ENCODE measurements at regions not wholly inside any gene's neighbourhood (a gene's known extent, or its start where the extent isn't known, plus 50 kb on each side); places are given as distances from the start of the nearest gene placed in this dataset.

DNA sequence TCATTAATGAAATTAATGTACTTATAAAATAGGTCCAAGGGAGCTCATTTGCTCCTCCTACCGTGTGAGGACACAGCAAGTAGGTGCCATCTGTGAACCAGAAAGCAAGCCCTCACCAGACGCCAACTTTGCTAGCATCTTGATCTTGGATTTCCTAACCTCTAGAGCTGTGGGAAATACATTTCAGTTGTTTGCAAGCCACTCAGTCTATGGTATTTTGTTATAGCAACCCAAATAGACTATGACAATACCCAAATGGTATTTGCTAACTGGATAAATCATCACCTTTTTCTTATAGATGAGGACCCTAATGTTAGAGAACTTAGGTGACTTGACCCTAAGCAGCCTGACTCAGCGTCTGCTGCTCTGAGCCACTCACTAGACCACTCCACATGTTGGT, 379.6 kb downstream of the HRH4 start:
- no peak overlapping the region for H3K27ac ChIP-seq
- TF ChIP-seq POLR2AphosphoS5 (IDR thresholded peaks at IDR 0.05) = no peak
- TF ChIP-seq, protein P1, sequence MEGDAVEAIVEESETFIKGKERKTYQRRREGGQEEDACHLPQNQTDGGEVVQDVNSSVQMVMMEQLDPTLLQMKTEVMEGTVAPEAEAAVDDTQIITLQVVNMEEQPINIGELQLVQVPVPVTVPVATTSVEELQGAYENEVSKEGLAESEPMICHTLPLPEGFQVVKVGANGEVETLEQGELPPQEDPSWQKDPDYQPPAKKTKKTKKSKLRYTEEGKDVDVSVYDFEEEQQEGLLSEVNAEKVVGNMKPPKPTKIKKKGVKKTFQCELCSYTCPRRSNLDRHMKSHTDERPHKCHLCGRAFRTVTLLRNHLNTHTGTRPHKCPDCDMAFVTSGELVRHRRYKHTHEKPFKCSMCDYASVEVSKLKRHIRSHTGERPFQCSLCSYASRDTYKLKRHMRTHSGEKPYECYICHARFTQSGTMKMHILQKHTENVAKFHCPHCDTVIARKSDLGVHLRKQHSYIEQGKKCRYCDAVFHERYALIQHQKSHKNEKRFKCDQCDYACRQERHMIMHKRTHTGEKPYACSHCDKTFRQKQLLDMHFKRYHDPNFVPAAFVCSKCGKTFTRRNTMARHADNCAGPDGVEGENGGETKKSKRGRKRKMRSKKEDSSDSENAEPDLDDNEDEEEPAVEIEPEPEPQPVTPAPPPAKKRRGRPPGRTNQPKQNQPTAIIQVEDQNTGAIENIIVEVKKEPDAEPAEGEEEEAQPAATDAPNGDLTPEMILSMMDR (IDR thresholded peaks at IDR 0.05) = no peak
- TF ChIP-seq POLR2A (IDR thresholded peaks at IDR 0.05) = no peak
- H3K4me1 ChIP-seq = no peaks in the 10 kb centered on the region
- H3K9me3 ChIP-seq = no peaks in the 10 kb centered on the region
- H3K4me3 ChIP-seq = no peak overlapping the region
- intact Hi-C loops (cut with DNase I; ENCODE audit: low total_unique reads) = loop anchor here (5.0 kb wide), 1 partner anchor 1102 kb away; no protein-coding TSS in a partner anchor
- no peaks in the 10 kb centered on the region for H3K27me3 ChIP-seq
- no peak for DNase-seq (ENCODE audit: low spot score in 2 of 2)
- no peaks in the 10 kb centered on the region for H3K36me3 ChIP-seq

DNA sequence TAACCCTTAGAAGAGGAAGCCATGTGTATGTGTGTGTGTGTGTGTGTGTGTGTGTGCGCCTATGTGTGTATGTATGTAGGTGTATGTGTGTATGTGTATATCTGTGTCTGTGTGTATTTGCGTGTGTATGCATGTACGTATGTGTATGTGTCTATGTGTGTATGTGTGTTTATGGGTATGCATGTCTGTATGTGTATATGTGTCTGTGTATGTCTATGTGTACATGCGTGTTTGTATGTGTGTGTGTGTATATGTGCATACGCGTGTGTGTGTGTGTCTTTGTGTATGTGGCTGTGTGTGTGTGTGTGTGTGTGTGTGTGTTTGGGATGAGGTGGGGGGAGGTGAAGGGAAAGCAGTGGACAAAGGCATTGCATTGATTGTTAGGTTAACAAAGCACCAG, 380.2 kb downstream of the HRH4 start:
- no peak overlapping the region for H3K4me3 ChIP-seq
- no peaks in the 10 kb centered on the region for H3K4me1 ChIP-seq
- no peaks in the 10 kb centered on the region for H3K36me3 ChIP-seq
- TF ChIP-seq, protein P1 (IDR thresholded peaks at IDR 0.05) = no peak
- TF ChIP-seq POLR2A (IDR thresholded peaks at IDR 0.05) (no peak), POLR2AphosphoS5 (IDR thresholded peaks at IDR 0.05) (no peak)
- intact Hi-C loops (cut with DNase I; ENCODE audit: low total_unique reads) = loop anchor here (5.0 kb wide), 1 partner anchor 1102 kb away; no protein-coding TSS in a partner anchor
- H3K9me3 ChIP-seq = no peaks in the 10 kb centered on the region
- no peak overlapping the region for H3K27ac ChIP-seq
- no peaks in the 10 kb centered on the region for H3K27me3 ChIP-seq
- no peak for DNase-seq (ENCODE audit: low spot score in 2 of 2)

DNA sequence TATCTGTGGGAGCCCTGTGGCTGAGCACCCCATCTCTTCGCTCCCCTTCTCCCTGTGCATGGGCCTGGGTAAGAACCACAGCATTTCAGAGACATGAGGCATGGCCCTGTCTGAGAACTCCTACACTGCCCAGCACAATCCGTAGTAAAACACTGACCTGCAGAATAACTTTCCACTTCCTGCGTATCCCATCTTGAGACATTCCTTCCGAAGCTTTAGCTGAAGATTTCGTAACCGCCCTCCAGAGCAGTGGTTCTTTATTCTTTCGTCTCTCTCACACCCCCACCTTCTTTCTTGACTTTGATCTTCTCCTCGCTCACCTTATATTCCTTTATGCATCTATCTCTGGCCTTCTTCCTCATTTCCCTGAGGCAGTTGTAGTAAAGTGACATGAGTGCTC, 381.1 kb downstream of the HRH4 start:
- Histone ChIP-seq H3K9me3 (no peaks in the 10 kb centered on the region), H3K4me3 (no peak overlapping the region), H3K4me1 (no peaks in the 10 kb centered on the region), H3K27me3 (no peaks in the 10 kb centered on the region), H3K27ac (no peak overlapping the region), H3K36me3 (no peaks in the 10 kb centered on the region)
- no peak for DNase-seq (ENCODE audit: low spot score in 2 of 2)
- TF ChIP-seq, protein P1 (IDR thresholded peaks at IDR 0.05) = no peak
- no peak for TF ChIP-seq POLR2AphosphoS5 (IDR thresholded peaks at IDR 0.05)
- no peak for TF ChIP-seq POLR2A (IDR thresholded peaks at IDR 0.05)
- intact Hi-C loops (cut with DNase I; ENCODE audit: low total_unique reads) = loop anchor here (5.0 kb wide), 1 partner anchor 1101 kb away; no protein-coding TSS in a partner anchor

DNA sequence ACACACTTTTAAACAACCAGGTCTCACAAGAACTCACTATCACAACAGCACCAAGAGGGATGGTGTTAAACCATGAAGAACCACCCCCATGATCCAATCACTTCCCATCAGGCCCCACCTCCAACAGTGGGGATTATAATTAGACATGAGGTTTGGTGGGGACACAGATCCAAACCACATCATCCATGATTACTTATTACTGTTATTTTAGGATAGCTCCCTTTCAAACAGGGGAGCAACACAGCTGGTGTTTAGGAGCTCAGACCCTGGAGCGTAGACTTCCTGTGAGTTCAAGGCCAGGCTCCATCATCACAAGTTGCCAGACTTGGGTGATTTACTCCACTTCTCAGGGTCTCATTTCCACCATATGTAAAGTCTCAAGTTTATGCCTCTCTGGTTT, 382.7 kb downstream of the HRH4 start:
- Histone ChIP-seq H3K4me1 (no peaks in the 10 kb centered on the region), H3K36me3 (no peaks in the 10 kb centered on the region), H3K27me3 (no peaks in the 10 kb centered on the region), H3K4me3 (no peak overlapping the region), H3K27ac (no peak overlapping the region), H3K9me3 (no peaks in the 10 kb centered on the region)
- intact Hi-C loops (cut with DNase I; ENCODE audit: low total_unique reads) = loop anchor here (5.0 kb wide), 1 partner anchor 1099 kb away; no protein-coding TSS in a partner anchor
- TF ChIP-seq, protein P1 (IDR thresholded peaks at IDR 0.05) = no peak
- TF ChIP-seq POLR2A (IDR thresholded peaks at IDR 0.05) (no peak), POLR2AphosphoS5 (IDR thresholded peaks at IDR 0.05) (no peak)
- no peak for DNase-seq (ENCODE audit: low spot score in 2 of 2)

DNA sequence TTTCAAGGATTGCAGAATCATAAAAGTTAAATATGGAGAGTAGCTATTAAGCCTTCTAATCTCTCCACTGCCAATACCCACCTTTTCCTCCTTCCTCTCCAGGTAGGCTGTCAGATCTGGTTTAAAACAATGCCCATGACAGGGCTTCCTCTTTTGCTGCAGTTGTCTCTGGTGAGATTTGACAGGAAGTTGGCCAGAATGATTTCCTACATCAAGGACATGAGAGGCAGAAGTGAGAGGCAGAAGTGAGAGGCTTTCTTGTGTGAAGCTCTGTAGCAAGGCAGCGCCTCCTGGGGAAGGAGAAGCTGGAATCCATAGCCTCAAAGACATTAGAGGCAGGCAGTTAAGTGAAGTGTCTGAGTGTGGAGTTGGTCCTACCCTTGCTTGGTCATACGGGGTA, 385.7 kb downstream of the HRH4 start:
- no peak for TF ChIP-seq POLR2A (IDR thresholded peaks at IDR 0.05)
- TF ChIP-seq, protein P1 (IDR thresholded peaks at IDR 0.05) = no peak
- no peak for TF ChIP-seq POLR2AphosphoS5 (IDR thresholded peaks at IDR 0.05)
- intact Hi-C loops (cut with DNase I; ENCODE audit: low total_unique reads) = no loop called here

More for the DNA sequence above, 385.7 kb downstream of the HRH4 start:
- Histone ChIP-seq H3K4me1 (no peaks in the 10 kb centered on the region), H3K27me3 (no peaks in the 10 kb centered on the region), H3K9me3 (no peaks in the 10 kb centered on the region), H3K4me3 (no peak overlapping the region), H3K36me3 (no peaks in the 10 kb centered on the region), H3K27ac (no peak overlapping the region)
- no peak for DNase-seq (ENCODE audit: low spot score in 2 of 2)
